ENCODE measurements at regions not wholly inside any gene's neighbourhood (a gene's known extent, or its start where the extent isn't known, plus 50 kb on each side); places are given as distances from the start of the nearest gene placed in this dataset.
"Not testable (repeated sequence)": the region's sequence is repeated elsewhere in the genome, so short reads cannot be mapped to it uniquely, and the experiment has no call there.

DNA sequence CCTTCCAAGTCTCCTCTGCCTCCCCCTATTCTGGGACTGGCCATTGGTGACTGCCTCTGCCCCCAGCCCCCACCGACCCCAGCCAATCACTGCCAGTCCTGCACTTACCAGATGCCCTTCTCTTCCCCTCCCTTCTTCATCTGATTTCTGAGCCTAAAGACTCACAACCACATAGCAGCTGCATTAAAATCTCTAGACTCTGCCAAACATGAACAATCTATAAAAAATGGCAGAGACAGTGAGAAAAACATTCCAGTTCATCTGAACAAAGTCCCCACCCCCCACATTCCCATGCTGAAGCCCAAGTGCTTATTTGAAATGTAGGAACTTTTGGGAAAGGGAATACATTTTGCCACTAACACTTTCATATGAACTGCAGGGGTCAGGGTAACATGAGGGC is 60.8 kb downstream of the KCTD12 start:
- Histone ChIP-seq H3K4me1 (ENCODE audit: control insufficient read depth, extremely low read depth, insufficient read depth, low read length) (peaks cover 3% of the 10 kb centered on the region), H4K20me1 (ENCODE audit: control insufficient read depth, extremely low read depth, insufficient read depth, low read length) (no peaks in the 10 kb centered on the region), H3K27me3 (ENCODE audit: control insufficient read depth, insufficient read depth, low read length) (no peaks in the 10 kb centered on the region), H2AFZ (ENCODE audit: low read length) (peak overlapping the region; percentile 28), H3K36me3 (ENCODE audit: control insufficient read depth, insufficient read depth, low read length) (no peaks in the 10 kb centered on the region), H3K79me2 (ENCODE audit: control insufficient read depth, insufficient read depth, low read length) (no peaks in the 10 kb centered on the region), H3K4me2 (ENCODE audit: extremely low read depth, insufficient read depth, low read length) (no peak overlapping the region), H3K27ac (ENCODE audit: insufficient read depth, low read length) (no peak overlapping the region), H3K9ac (ENCODE audit: insufficient read depth, low read length) (no peak overlapping the region), H3K4me3 (replicated peaks in 1 of 4; ENCODE audit: control extremely low read depth in 1 of 4, insufficient read depth in 1 of 4, low read depth in 3 of 4, low read length in 4 of 4) (no peak overlapping the region), H3K9me3 (ENCODE audit: control insufficient read depth, insufficient read depth, low read depth, low read length) (no peaks in the 10 kb centered on the region)
- TF ChIP-seq, protein P1, sequence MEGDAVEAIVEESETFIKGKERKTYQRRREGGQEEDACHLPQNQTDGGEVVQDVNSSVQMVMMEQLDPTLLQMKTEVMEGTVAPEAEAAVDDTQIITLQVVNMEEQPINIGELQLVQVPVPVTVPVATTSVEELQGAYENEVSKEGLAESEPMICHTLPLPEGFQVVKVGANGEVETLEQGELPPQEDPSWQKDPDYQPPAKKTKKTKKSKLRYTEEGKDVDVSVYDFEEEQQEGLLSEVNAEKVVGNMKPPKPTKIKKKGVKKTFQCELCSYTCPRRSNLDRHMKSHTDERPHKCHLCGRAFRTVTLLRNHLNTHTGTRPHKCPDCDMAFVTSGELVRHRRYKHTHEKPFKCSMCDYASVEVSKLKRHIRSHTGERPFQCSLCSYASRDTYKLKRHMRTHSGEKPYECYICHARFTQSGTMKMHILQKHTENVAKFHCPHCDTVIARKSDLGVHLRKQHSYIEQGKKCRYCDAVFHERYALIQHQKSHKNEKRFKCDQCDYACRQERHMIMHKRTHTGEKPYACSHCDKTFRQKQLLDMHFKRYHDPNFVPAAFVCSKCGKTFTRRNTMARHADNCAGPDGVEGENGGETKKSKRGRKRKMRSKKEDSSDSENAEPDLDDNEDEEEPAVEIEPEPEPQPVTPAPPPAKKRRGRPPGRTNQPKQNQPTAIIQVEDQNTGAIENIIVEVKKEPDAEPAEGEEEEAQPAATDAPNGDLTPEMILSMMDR (conservative IDR thresholded peaks at IDR 0.05 in 1 of 2, IDR thresholded peaks at IDR 0.05 in 1 of 2; ENCODE audit: low read depth in 1 of 2, low read length in 2 of 2), result no peak
- no peak for TF ChIP-seq EZH2 (IDR thresholded peaks at IDR 0.05; ENCODE audit: low read length, missing control alignments)
- peak; percentile 30 to 36 for DNase-seq (ENCODE audit: low read depth in 2 of 2)

- TF ChIP-seq, protein P1 (conservative IDR thresholded peaks at IDR 0.05 in 1 of 2, IDR thresholded peaks at IDR 0.05 in 1 of 2; ENCODE audit: low read depth in 1 of 2, low read length in 2 of 2), result no peak
- TF ChIP-seq EZH2 (IDR thresholded peaks at IDR 0.05; ENCODE audit: low read length, missing control alignments), result no peak
- Histone ChIP-seq H3K9me3 (ENCODE audit: control insufficient read depth, insufficient read depth, low read depth, low read length) (no peaks in the 10 kb centered on the region), H3K4me2 (ENCODE audit: extremely low read depth, insufficient read depth, low read length) (no peak overlapping the region), H3K36me3 (ENCODE audit: control insufficient read depth, insufficient read depth, low read length) (no peaks in the 10 kb centered on the region), H3K9ac (ENCODE audit: insufficient read depth, low read length) (no peak overlapping the region), H4K20me1 (ENCODE audit: control insufficient read depth, extremely low read depth, insufficient read depth, low read length) (no peaks in the 10 kb centered on the region), H3K27ac (ENCODE audit: insufficient read depth, low read length) (no peak overlapping the region), H3K27me3 (ENCODE audit: control insufficient read depth, insufficient read depth, low read length) (no peaks in the 10 kb centered on the region), H3K4me1 (ENCODE audit: control insufficient read depth, extremely low read depth, insufficient read depth, low read length) (peaks cover 3% of the 10 kb centered on the region), H2AFZ (ENCODE audit: low read length) (no peak overlapping the region), H3K79me2 (ENCODE audit: control insufficient read depth, insufficient read depth, low read length) (no peaks in the 10 kb centered on the region), H3K4me3 (replicated peaks in 1 of 4; ENCODE audit: control extremely low read depth in 1 of 4, insufficient read depth in 1 of 4, low read depth in 3 of 4, low read length in 4 of 4) (no peak overlapping the region)
- no peak for DNase-seq (ENCODE audit: low read depth in 2 of 2)
Observed at GRCh38 chr13:76823969-76824368, 62.2 kb downstream of the KCTD12 start.

GRCh38 chr13:76822698-76823267 is 63.4 kb downstream of the KCTD12 start:
- no peak overlapping the region for H2AFZ ChIP-seq (ENCODE audit: low read length)
- no peak overlapping the region for H3K9ac ChIP-seq (ENCODE audit: insufficient read depth, low read length)
- DNase-seq (ENCODE audit: low read depth in 2 of 2), result peak; percentile 17 to 60

GRCh38 chr13:76821222-76821621 is 65.0 kb downstream of the KCTD12 start:
- not testable (repeated sequence) for H3K27ac ChIP-seq (ENCODE audit: insufficient read depth, low read length); H3K4me3 ChIP-seq (replicated peaks in 1 of 4; ENCODE audit: control extremely low read depth in 1 of 4, insufficient read depth in 1 of 4, low read depth in 3 of 4, low read length in 4 of 4); H3K9ac ChIP-seq (ENCODE audit: insufficient read depth, low read length); H4K20me1 ChIP-seq (ENCODE audit: control insufficient read depth, extremely low read depth, insufficient read depth, low read length); H3K79me2 ChIP-seq (ENCODE audit: control insufficient read depth, insufficient read depth, low read length); H3K4me2 ChIP-seq (ENCODE audit: extremely low read depth, insufficient read depth, low read length); DNase-seq (ENCODE audit: low read depth in 2 of 2); H3K9me3 ChIP-seq (ENCODE audit: control insufficient read depth, insufficient read depth, low read depth, low read length); H3K27me3 ChIP-seq (ENCODE audit: control insufficient read depth, insufficient read depth, low read length); H2AFZ ChIP-seq (ENCODE audit: low read length); H3K4me1 ChIP-seq (ENCODE audit: control insufficient read depth, extremely low read depth, insufficient read depth, low read length); H3K36me3 ChIP-seq (ENCODE audit: control insufficient read depth, insufficient read depth, low read length)

More at GRCh38 chr13:76822698-76823267, 63.4 kb downstream of the KCTD12 start:
- no peaks in the 10 kb centered on the region for H3K27me3 ChIP-seq (ENCODE audit: control insufficient read depth, insufficient read depth, low read length)
- no peaks in the 10 kb centered on the region for H3K79me2 ChIP-seq (ENCODE audit: control insufficient read depth, insufficient read depth, low read length)
- H3K9me3 ChIP-seq (ENCODE audit: control insufficient read depth, insufficient read depth, low read depth, low read length), result no peaks in the 10 kb centered on the region
- H3K4me2 ChIP-seq (ENCODE audit: extremely low read depth, insufficient read depth, low read length), result no peak overlapping the region
- H3K4me1 ChIP-seq (ENCODE audit: control insufficient read depth, extremely low read depth, insufficient read depth, low read length), result no peaks in the 10 kb centered on the region
- H3K36me3 ChIP-seq (ENCODE audit: control insufficient read depth, insufficient read depth, low read length), result no peaks in the 10 kb centered on the region
- H3K27ac ChIP-seq (ENCODE audit: insufficient read depth, low read length), result no peak overlapping the region
- no peaks in the 10 kb centered on the region for H4K20me1 ChIP-seq (ENCODE audit: control insufficient read depth, extremely low read depth, insufficient read depth, low read length)
- H3K4me3 ChIP-seq (replicated peaks in 1 of 4; ENCODE audit: control extremely low read depth in 1 of 4, insufficient read depth in 1 of 4, low read depth in 3 of 4, low read length in 4 of 4), result no peak overlapping the region
- TF ChIP-seq EZH2 (IDR thresholded peaks at IDR 0.05; ENCODE audit: low read length, missing control alignments), result no peak
- TF ChIP-seq, protein P1 (conservative IDR thresholded peaks at IDR 0.05 in 1 of 2, IDR thresholded peaks at IDR 0.05 in 1 of 2; ENCODE audit: low read depth in 1 of 2, low read length in 2 of 2), result peak; percentile 36 to 46

Data from fibroblast of lung (primary cell).